HG03460 (cell line): ENCODE measurements at regions not wholly inside any gene's neighbourhood (a gene's known extent, or its start where the extent isn't known, plus 50 kb on each side); places are given as distances from the start of the nearest gene placed in this dataset.
"Not testable (repeated sequence)": the region's sequence is repeated elsewhere in the genome, so short reads cannot be mapped to it uniquely, and the experiment has no call there.

Source experiments
- ATAC-seq: cut with Tn5 transposase; IDR thresholded peaks from one replicate; pipeline ENCODE4 v1.9.1; 2021; ENCODE audit not compliant: unreplicated experiment

GRCh38 chr13:105764486-105764885 is 771.0 kb downstream of the EFNB2 start:
- ATAC-seq, result no peak

- ATAC-seq, result no peak
Measured at GRCh38 chr13:105763851-105764250, 771.6 kb downstream of the EFNB2 start.

DNA sequence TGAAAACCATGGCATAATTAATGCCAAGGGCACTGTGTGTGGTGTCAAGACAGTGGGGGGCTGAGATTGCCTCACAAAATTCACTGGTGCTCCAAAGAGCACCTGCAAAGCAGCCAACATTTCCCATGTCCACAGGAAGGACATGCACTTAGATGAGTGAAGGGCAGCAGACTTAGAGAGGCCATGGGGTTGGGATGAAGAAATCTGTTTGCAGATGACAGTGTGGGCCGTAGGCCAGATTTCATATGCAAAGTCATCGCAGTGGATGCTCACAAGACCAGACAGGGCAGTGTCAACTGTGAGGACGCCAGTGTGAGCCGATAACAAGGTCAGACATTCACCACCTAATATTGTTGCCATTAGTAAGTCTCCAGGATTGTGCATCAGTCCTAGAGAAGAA is 773.4 kb downstream of the EFNB2 start:
- no peak for ATAC-seq

DNA sequence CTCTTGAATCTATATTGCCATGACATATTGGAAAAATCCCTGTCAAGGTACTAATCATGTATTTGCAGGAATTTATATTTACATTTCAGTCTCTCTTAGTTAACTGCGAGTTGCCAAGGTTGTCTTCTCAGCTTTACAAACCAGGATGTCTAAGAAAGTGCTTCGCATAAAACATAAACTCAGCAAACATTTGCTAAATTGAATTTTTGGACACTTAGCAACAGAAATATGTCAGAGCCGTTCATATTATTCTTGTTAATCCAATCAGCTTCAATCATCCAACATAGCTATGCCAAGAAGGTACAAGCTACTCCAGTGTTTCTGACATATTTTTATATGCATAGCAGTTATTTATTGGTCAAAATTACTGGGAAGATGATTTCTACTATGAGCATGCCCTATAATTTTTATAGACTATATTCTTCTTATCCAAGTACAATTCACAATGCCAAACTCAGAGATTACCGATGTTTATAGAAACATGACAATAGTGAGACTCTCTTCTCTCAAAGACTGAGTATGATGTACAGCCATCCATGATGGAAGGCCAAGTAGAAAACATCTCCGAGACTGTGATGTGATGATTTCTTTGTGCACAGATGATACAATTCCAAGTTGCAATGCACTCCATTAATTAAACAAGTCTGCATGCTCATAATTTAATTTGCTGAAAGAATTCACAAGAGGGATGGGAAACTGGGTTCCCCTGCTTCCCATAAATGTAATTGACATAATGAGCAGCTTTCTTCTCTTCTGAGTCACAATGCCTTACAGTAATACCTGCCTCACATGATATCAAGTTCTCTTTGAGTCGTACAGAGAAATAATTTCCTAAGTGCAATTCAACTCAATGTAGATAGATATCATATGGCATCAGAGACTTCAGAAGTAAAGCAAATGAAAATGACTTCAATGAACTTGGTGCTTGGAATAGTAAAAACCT is 776.3 kb downstream of the EFNB2 start:
- ATAC-seq, result no peak

DNA sequence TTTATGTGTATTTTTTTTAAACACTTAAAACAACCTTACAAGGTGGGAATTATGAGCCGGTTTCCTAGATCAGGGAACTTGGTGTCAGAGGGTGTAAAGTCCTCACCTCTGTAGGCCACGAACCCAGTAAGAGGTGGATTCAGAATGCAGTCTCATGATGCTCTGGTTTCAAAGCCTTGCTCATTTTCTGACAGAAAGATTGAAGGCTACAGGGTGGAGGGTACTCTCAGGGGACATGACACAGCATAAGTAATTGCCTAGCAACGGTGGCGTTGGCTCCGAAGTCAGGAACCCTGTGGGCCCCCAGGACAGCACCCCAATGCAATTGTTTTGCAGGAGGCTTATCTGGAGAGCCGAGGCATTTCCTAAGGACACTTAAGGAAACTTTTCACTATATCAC is 794.7 kb downstream of the EFNB2 start:
- ATAC-seq, result no peak

GRCh38 chr13:105737688-105738087 is 797.8 kb downstream of the EFNB2 start:
- ATAC-seq, result no peak

- ATAC-seq, result no peak
Measured at GRCh38 chr13:105735281-105735680, 800.2 kb downstream of the EFNB2 start.

DNA sequence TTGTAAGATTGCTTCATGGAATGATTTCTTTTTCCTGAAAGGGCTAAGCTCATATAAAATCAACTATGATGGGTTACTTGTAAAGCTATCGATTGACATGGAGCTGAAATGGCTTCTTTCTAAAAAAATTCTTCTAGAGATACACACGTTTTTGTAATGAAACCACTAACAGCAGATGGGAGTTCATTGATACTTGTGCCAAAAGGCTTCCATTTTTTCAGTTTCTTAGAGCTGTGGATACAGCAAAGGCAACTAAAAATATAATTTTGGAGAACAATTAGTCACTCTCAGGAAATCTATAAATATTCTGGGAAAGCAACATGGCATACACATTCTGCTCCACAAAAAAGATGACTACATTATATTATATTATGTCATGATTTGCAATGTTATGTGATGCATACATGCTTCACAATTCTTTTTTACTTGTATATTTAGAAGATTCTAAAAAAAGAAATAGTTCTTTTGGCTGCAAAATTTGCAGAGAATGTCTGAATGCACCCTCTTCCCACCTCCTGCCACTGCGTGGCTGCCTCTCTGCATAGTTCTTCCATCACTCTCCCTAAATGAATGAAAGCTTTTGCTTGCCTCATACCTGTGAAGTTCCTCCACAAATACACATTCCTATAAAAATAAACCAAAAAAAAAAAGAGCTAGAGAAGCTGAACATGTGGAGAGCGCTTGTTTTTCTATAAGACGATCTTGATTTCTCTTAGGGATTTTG is 802.5 kb downstream of the EFNB2 start:
- no peak for ATAC-seq

DNA sequence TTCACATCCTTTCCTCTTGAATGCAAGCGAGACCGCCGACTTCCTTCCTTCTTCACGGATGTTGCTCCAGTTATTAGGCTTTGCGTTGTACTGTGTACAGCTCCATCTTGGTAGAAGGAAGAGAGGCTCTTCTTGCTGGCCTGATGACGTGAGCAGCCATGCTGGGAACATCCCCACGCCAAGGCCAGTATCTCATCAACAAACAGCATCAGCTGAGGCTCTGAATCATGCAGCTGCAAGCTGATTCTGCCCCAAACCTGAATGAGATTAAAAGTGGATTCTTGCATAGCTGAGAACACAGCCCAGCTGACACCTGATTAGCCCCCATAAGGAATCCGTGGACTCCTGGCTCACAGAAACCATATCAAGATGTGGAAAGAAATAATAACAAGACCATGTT is 809.6 kb downstream of the EFNB2 start:
- no peak for ATAC-seq

GRCh38 chr13:105721016-105721415 is 814.4 kb downstream of the EFNB2 start:
- ATAC-seq, result no peak

GRCh38 chr13:105719859-105720258 is 815.6 kb downstream of the EFNB2 start:
- ATAC-seq, result no peak

- no peak for ATAC-seq
Measured at GRCh38 chr13:105709181-105709580, 826.3 kb downstream of the EFNB2 start.

DNA sequence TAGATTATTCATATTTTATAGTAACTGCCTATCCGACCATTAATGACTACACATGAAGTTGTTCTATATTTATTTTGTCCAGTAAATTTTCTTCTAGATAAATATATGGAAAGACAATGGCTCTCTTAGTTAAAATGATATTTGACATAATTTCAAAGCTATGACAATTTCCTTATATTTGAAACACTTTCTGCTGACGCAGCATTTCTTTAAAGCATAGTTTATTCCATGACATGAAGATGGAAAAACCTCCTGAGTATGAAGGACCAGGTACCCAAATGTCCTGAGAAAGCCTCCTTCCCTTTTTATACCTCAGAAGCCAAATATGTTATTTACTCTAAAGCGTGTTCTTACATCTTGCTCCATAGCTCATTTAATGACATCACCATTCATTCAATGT is 831.6 kb downstream of the EFNB2 start:
- no peak for ATAC-seq

DNA sequence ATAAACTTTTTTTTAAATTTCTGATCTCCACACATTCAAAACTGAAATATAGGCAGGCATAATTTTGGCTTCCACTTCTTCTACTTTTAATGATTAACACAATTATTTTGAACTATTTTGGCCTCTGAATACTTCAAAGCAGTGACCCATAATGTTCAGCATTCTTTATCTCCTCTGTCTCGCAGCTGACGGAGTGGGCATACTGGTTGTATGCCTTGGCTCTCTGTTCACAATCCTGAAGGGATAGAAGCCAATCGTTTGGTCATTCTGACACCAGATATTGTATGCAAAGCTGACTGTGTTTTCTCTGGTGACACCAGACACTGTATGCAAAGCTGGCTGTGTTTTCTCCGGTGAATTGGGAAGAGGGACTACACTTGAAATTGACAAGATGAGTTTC is 833.0 kb downstream of the EFNB2 start:
- ATAC-seq, result no peak

GRCh38 chr13:105692769-105693168 is 842.7 kb downstream of the EFNB2 start:
- ATAC-seq, result no peak

DNA sequence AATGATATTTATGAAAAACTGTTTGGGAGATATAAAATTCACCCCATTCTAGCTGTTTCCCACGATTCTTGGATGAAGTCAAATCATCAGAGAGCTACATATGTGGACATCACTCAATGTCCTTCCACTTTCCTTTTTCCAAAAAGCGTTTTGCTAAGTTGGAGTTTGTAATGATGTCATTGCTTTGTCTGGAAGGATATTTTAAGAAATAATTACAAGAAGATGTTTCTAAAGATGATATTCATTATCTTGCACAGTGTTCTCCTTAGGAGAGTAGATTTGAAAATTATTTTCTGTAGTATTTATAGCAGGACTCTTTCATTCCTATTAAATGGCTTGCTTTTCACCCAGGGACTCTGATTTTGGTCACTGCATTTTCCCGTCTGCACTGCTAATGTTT is 851.2 kb downstream of the EFNB2 start:
- no peak for ATAC-seq

GRCh38 chr13:105679838-105680237 is 855.6 kb downstream of the EFNB2 start:
- ATAC-seq, result no peak

DNA sequence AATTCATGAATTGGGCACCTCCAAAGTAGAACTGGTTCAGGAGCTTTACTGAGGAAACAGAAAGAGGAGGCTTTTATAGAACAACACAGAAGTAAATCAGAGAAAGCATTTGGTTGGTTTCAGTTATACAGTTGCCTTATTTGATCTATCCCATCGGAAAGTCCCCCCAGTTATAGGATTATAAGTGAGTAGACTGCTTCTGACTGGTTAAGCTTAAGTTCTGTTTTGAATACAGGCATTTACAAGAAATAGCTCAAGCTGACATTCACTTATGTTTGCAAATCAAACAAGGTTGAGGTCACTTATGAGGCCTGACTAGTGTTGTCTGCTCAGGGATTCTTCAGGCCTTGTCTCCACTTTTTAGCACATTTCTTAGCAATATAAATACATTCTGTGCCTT is 857.4 kb downstream of the EFNB2 start:
- ATAC-seq, result no peak

DNA sequence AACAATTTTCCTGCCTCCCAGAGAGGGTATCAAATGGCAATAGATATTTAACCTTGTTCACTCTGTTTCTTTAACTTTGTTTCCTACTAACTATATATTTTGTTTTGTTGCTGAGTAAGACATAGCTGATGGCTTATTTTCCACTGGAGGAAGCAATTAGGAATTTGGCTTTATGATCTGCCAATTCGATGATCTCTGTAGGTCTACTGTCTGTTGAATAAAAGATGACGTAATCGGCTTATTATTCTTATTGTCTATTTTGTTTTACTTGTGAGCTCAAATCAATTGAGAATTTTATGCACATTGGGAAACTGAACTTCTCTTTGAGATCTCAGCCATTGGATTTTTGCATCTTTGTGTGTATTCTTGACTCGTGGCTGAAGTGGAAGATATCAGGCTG is 862.6 kb downstream of the EFNB2 start:
- no peak for ATAC-seq

- ATAC-seq, result not testable (repeated sequence)
Measured at GRCh38 chr13:105671131-105671530, 864.3 kb downstream of the EFNB2 start.

GRCh38 chr13:105670179-105670990 is 865.1 kb downstream of the EFNB2 start:
- no peak for ATAC-seq
